ENCODE measurements at regions not wholly inside any gene's neighbourhood (a gene's known extent, or its start where the extent isn't known, plus 50 kb on each side); places are given as distances from the start of the nearest gene placed in this dataset.

- no peak for TF ChIP-seq CTCF (IDR thresholded peaks at IDR 0.05; ENCODE audit: low read depth, low read length)
- no peak overlapping the region for H3K4me3 ChIP-seq (replicated peaks in 1 of 2; ENCODE audit: low read depth in 2 of 2, low read length in 2 of 2)
- DNase-seq (ENCODE audit: low read depth in 2 of 2): no peak
Measured at GRCh38 chr3:176087066-176087697, 1110.1 kb downstream of the TBL1XR1 start.

- no peak for DNase-seq (ENCODE audit: low read depth in 2 of 2)
- TF ChIP-seq CTCF (IDR thresholded peaks at IDR 0.05; ENCODE audit: low read depth, low read length): no peak
- no peak overlapping the region for H3K4me3 ChIP-seq (replicated peaks in 1 of 2; ENCODE audit: low read depth in 2 of 2, low read length in 2 of 2)
Measured at GRCh38 chr3:176079785-176080184, 1117.5 kb downstream of the TBL1XR1 start.

- no peak for TF ChIP-seq CTCF (IDR thresholded peaks at IDR 0.05; ENCODE audit: low read depth, low read length)
- no peak overlapping the region for H3K4me3 ChIP-seq (replicated peaks in 1 of 2; ENCODE audit: low read depth in 2 of 2, low read length in 2 of 2)
- no peak for DNase-seq (ENCODE audit: low read depth in 2 of 2)
Measured at GRCh38 chr3:176078906-176079305, 1118.4 kb downstream of the TBL1XR1 start.

GRCh38 chr3:176075491-176075890 lies 1121.8 kb downstream of the TBL1XR1 start:
- DNase-seq (ENCODE audit: low read depth in 2 of 2): no peak
- H3K4me3 ChIP-seq (replicated peaks in 1 of 2; ENCODE audit: low read depth in 2 of 2, low read length in 2 of 2): no peak overlapping the region
- no peak for TF ChIP-seq CTCF (IDR thresholded peaks at IDR 0.05; ENCODE audit: low read depth, low read length)

- no peak for TF ChIP-seq CTCF (IDR thresholded peaks at IDR 0.05; ENCODE audit: low read depth, low read length)
- H3K4me3 ChIP-seq (replicated peaks in 1 of 2; ENCODE audit: low read depth in 2 of 2, low read length in 2 of 2): no peak overlapping the region
- no peak for DNase-seq (ENCODE audit: low read depth in 2 of 2)
Measured at GRCh38 chr3:176075046-176075445, 1122.2 kb downstream of the TBL1XR1 start.

GRCh38 chr3:176074096-176074495 lies 1123.2 kb downstream of the TBL1XR1 start:
- TF ChIP-seq CTCF (IDR thresholded peaks at IDR 0.05; ENCODE audit: low read depth, low read length): no peak
- DNase-seq (ENCODE audit: low read depth in 2 of 2): no peak
- H3K4me3 ChIP-seq (replicated peaks in 1 of 2; ENCODE audit: low read depth in 2 of 2, low read length in 2 of 2): no peak overlapping the region

GRCh38 chr3:176071943-176072342 lies 1125.3 kb downstream of the TBL1XR1 start:
- DNase-seq (ENCODE audit: low read depth in 2 of 2): no peak
- H3K4me3 ChIP-seq (replicated peaks in 1 of 2; ENCODE audit: low read depth in 2 of 2, low read length in 2 of 2): no peak overlapping the region
- no peak for TF ChIP-seq CTCF (IDR thresholded peaks at IDR 0.05; ENCODE audit: low read depth, low read length)

Data from cardiac fibroblast (primary cell).